Natural killer cell (primary cell): ENCODE measurements at regions not wholly inside any gene's neighbourhood (a gene's known extent, or its start where the extent isn't known, plus 50 kb on each side); places are given as distances from the start of the nearest gene placed in this dataset.

Experiments used
- ATAC-seq, 3 donors: fragments of 150-1000 bp in 2 of 3; fragments of 200-7000 bp in 1 of 3; cut with Tn5 transposase; 1 replicate in 1 of 3; 2 replicates in 2 of 3; pipeline ENCODE4 v1.10.0; 2021; ENCODE audit warnings: mild to moderate bottlenecking in 2 of 3, moderate library complexity in 2 of 3
- DNase-seq, 2 donors: peaks; one replicate each; pipeline versions ENCODE4 v3.0.0 to v3.0.0-alpha.2; 2013 to 2021; ENCODE audit warnings: mixed read lengths in 1 of 2
- H3K27ac ChIP-seq: one replicate; pipeline ENCODE4 v1.5.1; 2013; ENCODE audit warnings: mild to moderate bottlenecking, low read length
- H3K27me3 ChIP-seq: one replicate; pipeline ENCODE4 v1.6.1; 2013; ENCODE audit warnings: low read length; ENCODE audit not compliant: control insufficient read depth, insufficient read depth
- H3K36me3 ChIP-seq: one replicate; pipeline ENCODE4 v1.6.1; 2013; ENCODE audit warnings: low read length; ENCODE audit not compliant: control insufficient read depth, insufficient read depth
- H3K4me1 ChIP-seq: one replicate; pipeline ENCODE4 v1.6.1; 2013; ENCODE audit warnings: low read length; ENCODE audit not compliant: control insufficient read depth, insufficient read depth
- H3K4me3 ChIP-seq: one replicate; pipeline ENCODE4 v1.5.1; 2013; ENCODE audit warnings: low read length
- H3K9me3 ChIP-seq: one replicate; pipeline ENCODE4 v1.6.1; 2013; ENCODE audit warnings: low read length; ENCODE audit not compliant: control insufficient read depth, insufficient read depth
- H3K27ac Mint-ChIP-seq, 2 donors: one replicate each; pipeline ENCODE4 v1.8.0; 2022; ENCODE audit warnings: mild to moderate bottlenecking in 2 of 2, mixed read lengths in 2 of 2, moderate library complexity in 1 of 2
- H3K27me3 Mint-ChIP-seq, 2 donors: one replicate each; pipeline ENCODE4 v1.8.0; 2022; ENCODE audit warnings: low read depth in 2 of 2, mixed read lengths in 2 of 2
- H3K36me3 Mint-ChIP-seq: one replicate; pipeline ENCODE4 v1.8.0; 2022; ENCODE audit warnings: mixed read lengths
- H3K4me1 Mint-ChIP-seq, 2 donors: one replicate each; pipeline ENCODE4 v1.8.0; 2022; ENCODE audit warnings: mixed read lengths in 2 of 2
- H3K4me3 Mint-ChIP-seq: one replicate; pipeline ENCODE4 v1.8.0; 2022; ENCODE audit warnings: mild to moderate bottlenecking, moderate library complexity, mixed read lengths
- H3K9me3 Mint-ChIP-seq, 2 donors: one replicate each; pipeline ENCODE4 v1.8.0; 2022; ENCODE audit warnings: mixed read lengths in 2 of 2
- WGBS: methylation state at CpG from one replicate; pipeline ENCODE4 v1.1.7; 2013; ENCODE audit warnings: missing lambda C conversion rate; ENCODE audit not compliant: insufficient coverage; 5-methylcytosine and 5-hydroxymethylcytosine counted together
- intact Hi-C: fragments of 100-400 bp; cut with micrococcal nuclease; formaldehyde crosslinking; loops from one replicate; pipeline ENCODE4 v1.14.2; 2022
- TF ChIP-seq, protein P1 (sequence below): fragments of 200-600 bp; IDR thresholded peaks from one replicate; pipeline ENCODE4 v1.8.0; 2022; ENCODE audit warnings: antibody characterized with exemption

DNA sequence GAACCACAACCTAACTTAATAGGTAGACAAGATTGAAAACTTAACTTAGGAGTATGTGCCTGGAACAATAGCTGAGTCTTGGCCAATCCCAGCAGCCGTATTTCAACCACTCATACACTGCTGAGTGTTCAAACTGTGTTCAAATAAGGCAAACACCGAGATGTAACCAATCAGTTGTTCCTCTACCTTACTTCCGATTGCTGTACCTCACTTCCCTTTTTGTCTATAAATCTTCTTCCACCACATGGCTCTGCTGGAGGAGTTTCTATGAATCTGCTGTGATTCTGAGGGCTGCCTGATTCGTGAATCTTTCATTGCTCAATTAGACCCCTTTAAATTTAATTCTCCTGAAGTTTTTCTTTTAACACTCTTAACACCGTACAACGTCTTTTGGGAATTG lies 108.0 kb downstream of the ANAPC4 start:
- intact Hi-C loops: no loop called here
- no peak overlapping the region for H3K27ac ChIP-seq

DNA sequence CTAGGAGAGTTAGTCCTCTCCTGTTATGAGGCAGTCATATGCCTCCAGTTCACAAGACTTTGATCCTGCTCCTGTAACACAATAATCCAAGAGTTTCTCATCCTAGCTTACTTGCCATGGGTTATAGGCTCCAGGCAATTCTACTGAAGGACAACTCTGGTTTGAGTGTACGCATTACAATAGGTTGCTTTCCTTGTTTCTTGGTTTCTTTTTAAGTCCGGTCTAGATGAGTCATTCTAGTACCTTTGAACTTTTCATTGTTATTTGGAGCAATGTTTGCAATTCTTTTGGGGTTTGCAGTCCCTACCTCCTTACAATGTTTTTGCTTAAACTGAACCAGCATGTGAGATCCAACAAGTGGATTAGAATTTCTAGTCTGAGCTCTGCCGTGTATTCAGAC lies 109.1 kb downstream of the ANAPC4 start:
- H3K4me3 ChIP-seq: no peak overlapping the region
- H3K36me3 ChIP-seq: no peaks in the 10 kb centered on the region
- no peak overlapping the region for H3K27ac Mint-ChIP-seq
- H3K27me3 Mint-ChIP-seq: no peaks in the 10 kb centered on the region
- no peak overlapping the region for H3K27ac ChIP-seq
- WGBS: 81% methylated on average over 3 of the region's 3 CpGs
- H3K4me3 Mint-ChIP-seq: no peak overlapping the region
- no peaks in the 10 kb centered on the region for H3K4me1 Mint-ChIP-seq
- peaks cover 6% of the 10 kb centered on the region for H3K9me3 ChIP-seq
- intact Hi-C loops: no loop called here
- no peaks in the 10 kb centered on the region for H3K27me3 ChIP-seq
- ATAC-seq (no peak), DNase-seq (no peak)
- TF ChIP-seq, protein P1, sequence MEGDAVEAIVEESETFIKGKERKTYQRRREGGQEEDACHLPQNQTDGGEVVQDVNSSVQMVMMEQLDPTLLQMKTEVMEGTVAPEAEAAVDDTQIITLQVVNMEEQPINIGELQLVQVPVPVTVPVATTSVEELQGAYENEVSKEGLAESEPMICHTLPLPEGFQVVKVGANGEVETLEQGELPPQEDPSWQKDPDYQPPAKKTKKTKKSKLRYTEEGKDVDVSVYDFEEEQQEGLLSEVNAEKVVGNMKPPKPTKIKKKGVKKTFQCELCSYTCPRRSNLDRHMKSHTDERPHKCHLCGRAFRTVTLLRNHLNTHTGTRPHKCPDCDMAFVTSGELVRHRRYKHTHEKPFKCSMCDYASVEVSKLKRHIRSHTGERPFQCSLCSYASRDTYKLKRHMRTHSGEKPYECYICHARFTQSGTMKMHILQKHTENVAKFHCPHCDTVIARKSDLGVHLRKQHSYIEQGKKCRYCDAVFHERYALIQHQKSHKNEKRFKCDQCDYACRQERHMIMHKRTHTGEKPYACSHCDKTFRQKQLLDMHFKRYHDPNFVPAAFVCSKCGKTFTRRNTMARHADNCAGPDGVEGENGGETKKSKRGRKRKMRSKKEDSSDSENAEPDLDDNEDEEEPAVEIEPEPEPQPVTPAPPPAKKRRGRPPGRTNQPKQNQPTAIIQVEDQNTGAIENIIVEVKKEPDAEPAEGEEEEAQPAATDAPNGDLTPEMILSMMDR: no peak
- no peaks in the 10 kb centered on the region for H3K36me3 Mint-ChIP-seq
- no peaks in the 10 kb centered on the region for H3K4me1 ChIP-seq
- peaks cover 4 to 5% of the 10 kb centered on the region in 2 donors for H3K9me3 Mint-ChIP-seq

More for the DNA sequence above, 108.0 kb downstream of the ANAPC4 start:
- H3K27me3 ChIP-seq: no peaks in the 10 kb centered on the region
- WGBS: 21% methylated on average over 4 of the region's 6 CpGs
- Mint-ChIP-seq H3K4me1 (no peaks in the 10 kb centered on the region), H3K27me3 (no peaks in the 10 kb centered on the region), H3K36me3 (no peaks in the 10 kb centered on the region), H3K9me3 (peaks cover 4 to 5% of the 10 kb centered on the region in 2 donors), H3K27ac (no peak overlapping the region), H3K4me3 (no peak overlapping the region)
- H3K9me3 ChIP-seq: peaks cover 6% of the 10 kb centered on the region
- no peaks in the 10 kb centered on the region for H3K4me1 ChIP-seq
- no peak for ATAC-seq
- H3K36me3 ChIP-seq: no peaks in the 10 kb centered on the region
- TF ChIP-seq, protein P1: no peak
- no peak overlapping the region for H3K4me3 ChIP-seq
- DNase-seq: no peak

DNA sequence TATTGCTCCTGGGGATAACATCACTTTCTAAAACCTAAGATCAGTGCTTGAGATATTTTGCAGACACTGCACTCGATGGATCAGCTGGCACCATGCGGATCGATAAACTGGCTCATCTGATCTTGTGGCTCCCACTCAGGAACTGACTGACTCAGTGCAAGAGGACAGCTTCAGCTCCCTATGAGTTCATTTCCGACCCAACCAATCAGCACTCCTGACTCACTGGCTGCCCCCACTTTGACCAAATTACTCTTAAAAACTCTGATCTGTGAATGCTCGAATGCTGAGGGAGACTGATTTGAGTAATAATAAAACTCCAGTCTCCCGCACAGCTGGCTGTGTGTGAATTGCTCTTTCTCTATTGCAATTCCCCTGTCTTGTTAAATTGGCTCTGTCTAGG lies 110.1 kb downstream of the ANAPC4 start:
- Mint-ChIP-seq H3K27me3 (no peaks in the 10 kb centered on the region), H3K36me3 (no peaks in the 10 kb centered on the region), H3K9me3 (peaks cover 4 to 6% of the 10 kb centered on the region in 2 donors), H3K4me1 (no peaks in the 10 kb centered on the region), H3K27ac (no peak overlapping the region), H3K4me3 (no peak overlapping the region)
- 90% methylated on average over 6 of the region's 6 CpGs for WGBS
- TF ChIP-seq, protein P1: no peak
- Histone ChIP-seq H3K27ac (no peak overlapping the region), H3K4me3 (no peak overlapping the region), H3K27me3 (no peaks in the 10 kb centered on the region), H3K9me3 (peaks cover 6% of the 10 kb centered on the region), H3K36me3 (no peaks in the 10 kb centered on the region), H3K4me1 (no peaks in the 10 kb centered on the region)
- intact Hi-C loops: no loop called here
- no peak for ATAC-seq
- DNase-seq: no peak

DNA sequence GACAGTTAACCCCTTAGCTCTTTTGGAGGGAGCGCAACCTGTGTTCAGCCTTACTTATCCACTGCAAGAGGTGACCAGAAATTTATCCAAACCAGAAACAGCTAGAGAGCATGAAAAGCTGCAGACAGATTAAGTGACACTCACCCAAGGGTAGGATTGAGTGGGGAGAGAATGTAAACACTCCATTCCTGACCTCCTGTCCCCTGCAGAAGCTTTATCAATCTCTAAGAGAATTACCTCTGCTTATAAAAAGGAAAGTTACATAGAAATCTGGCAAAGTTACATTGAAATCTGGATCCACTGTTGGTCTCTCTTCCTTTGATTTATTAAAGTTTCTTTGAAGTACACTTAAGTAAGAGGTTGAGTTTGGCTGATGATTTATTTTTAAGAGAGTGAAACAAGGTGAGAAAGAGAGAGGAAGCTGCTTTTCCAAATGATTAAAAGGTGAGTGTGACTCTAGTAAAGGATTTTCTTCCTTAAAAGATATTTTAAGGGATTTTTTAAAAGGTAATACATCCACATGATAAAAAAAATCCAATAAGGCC lies 112.3 kb downstream of the ANAPC4 start:
- Histone ChIP-seq H3K27me3 (no peaks in the 10 kb centered on the region), H3K36me3 (no peaks in the 10 kb centered on the region), H3K4me3 (no peak overlapping the region), H3K9me3 (peaks cover 6% of the 10 kb centered on the region), H3K4me1 (no peaks in the 10 kb centered on the region), H3K27ac (no peak overlapping the region)
- peaks cover 4 to 9% of the 10 kb centered on the region in 2 donors for H3K9me3 Mint-ChIP-seq
- no CpG with 5 or more reads among the region's 1 CpG for WGBS
- ATAC-seq (no peak), DNase-seq (no peak)
- no peak overlapping the region for H3K4me3 Mint-ChIP-seq
- TF ChIP-seq, protein P1: no peak
- no peaks in the 10 kb centered on the region for H3K4me1 Mint-ChIP-seq
- no peaks in the 10 kb centered on the region for H3K36me3 Mint-ChIP-seq
- no peak overlapping the region for H3K27ac Mint-ChIP-seq
- intact Hi-C loops: no loop called here
- H3K27me3 Mint-ChIP-seq: no peaks in the 10 kb centered on the region
